ENCODE measurements at regions not wholly inside any gene's neighbourhood (a gene's known extent, or its start where the extent isn't known, plus 50 kb on each side); places are given as distances from the start of the nearest gene placed in this dataset.

DNA sequence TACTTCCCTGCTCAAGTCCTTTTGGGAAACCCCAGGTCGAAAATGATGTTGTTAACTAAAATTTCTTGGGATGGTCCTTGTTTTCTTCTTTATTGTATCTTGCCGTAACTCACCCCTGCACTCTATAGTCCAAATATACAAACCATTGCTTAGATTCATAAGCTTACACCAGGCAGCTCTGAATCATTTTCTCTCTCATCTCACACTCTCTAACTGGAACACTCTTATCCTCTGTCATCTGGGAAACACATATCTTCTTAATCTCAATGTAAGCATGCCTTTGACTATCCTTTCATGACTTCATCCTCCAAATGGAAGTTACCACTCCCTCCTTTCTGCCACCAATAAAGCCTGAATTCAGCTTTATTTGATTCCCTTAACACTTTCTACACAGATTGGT, 175.8 kb upstream of the ANK3 start:
- H3K4me2 ChIP-seq (ENCODE audit: low read length): no peak overlapping the region
- H3K9me3 ChIP-seq (ENCODE audit: low read length): no peaks in the 10 kb centered on the region
- no peak overlapping the region for H3K4me3 ChIP-seq (ENCODE audit: low read depth, low read length, poor library complexity, severe bottlenecking)
- no peaks in the 10 kb centered on the region for H3K27me3 ChIP-seq (ENCODE audit: insufficient read depth, low read length)
- no peak overlapping the region for H3K27ac ChIP-seq (ENCODE audit: low read depth, low read length, poor library complexity, severe bottlenecking)
- no peaks in the 10 kb centered on the region for H3K4me1 ChIP-seq (ENCODE audit: insufficient read depth, low read length, severe bottlenecking)
- no peaks in the 10 kb centered on the region for H3F3A ChIP-seq (ENCODE audit: insufficient read depth, low read length)
- no peaks in the 10 kb centered on the region for H3K79me2 ChIP-seq (ENCODE audit: insufficient read depth, low read length)
- no peaks in the 10 kb centered on the region for H4K20me1 ChIP-seq (ENCODE audit: insufficient read depth, low read length)
- no peak for TF ChIP-seq EZH2 (IDR thresholded peaks at IDR 0.05; ENCODE audit: borderline replicate concordance, low read length)
- TF ChIP-seq, protein P1, sequence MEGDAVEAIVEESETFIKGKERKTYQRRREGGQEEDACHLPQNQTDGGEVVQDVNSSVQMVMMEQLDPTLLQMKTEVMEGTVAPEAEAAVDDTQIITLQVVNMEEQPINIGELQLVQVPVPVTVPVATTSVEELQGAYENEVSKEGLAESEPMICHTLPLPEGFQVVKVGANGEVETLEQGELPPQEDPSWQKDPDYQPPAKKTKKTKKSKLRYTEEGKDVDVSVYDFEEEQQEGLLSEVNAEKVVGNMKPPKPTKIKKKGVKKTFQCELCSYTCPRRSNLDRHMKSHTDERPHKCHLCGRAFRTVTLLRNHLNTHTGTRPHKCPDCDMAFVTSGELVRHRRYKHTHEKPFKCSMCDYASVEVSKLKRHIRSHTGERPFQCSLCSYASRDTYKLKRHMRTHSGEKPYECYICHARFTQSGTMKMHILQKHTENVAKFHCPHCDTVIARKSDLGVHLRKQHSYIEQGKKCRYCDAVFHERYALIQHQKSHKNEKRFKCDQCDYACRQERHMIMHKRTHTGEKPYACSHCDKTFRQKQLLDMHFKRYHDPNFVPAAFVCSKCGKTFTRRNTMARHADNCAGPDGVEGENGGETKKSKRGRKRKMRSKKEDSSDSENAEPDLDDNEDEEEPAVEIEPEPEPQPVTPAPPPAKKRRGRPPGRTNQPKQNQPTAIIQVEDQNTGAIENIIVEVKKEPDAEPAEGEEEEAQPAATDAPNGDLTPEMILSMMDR (IDR thresholded peaks at IDR 0.05; ENCODE audit: low read length): no peak
- no peak overlapping the region for H2AFZ ChIP-seq (ENCODE audit: low read length)
- no peaks in the 10 kb centered on the region for H3K9me2 ChIP-seq (ENCODE audit: low read depth, low read length)
- H3K36me3 ChIP-seq (ENCODE audit: insufficient read depth, low read length): no peaks in the 10 kb centered on the region
- H3K9ac ChIP-seq (ENCODE audit: low read length): no peak overlapping the region

DNA sequence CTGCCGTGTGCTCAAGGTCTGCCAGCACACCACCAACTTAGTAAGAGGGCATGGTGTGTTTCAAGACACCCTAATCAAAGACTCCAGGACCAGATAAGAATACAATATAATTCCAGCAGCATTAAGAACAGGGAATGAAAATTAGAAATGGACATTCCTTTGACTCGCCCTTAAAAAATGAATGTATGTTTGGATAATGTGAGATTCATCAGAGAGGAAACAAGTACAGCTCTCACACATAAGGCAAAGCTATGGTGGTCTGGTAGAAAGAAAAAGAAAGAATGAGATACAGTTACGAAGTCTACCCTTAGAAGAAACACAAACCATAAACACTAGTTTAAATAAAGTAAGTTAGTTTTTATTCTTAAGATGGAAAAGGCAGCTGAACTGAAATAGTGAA, 174.8 kb upstream of the ANK3 start:
- Histone ChIP-seq H3K9ac (ENCODE audit: low read length) (no peak overlapping the region), H3K27ac (ENCODE audit: low read depth, low read length, poor library complexity, severe bottlenecking) (no peak overlapping the region), H3K4me1 (ENCODE audit: insufficient read depth, low read length, severe bottlenecking) (no peaks in the 10 kb centered on the region), H2AFZ (ENCODE audit: low read length) (no peak overlapping the region), H4K20me1 (ENCODE audit: insufficient read depth, low read length) (no peaks in the 10 kb centered on the region), H3K4me2 (ENCODE audit: low read length) (no peak overlapping the region), H3K27me3 (ENCODE audit: insufficient read depth, low read length) (no peaks in the 10 kb centered on the region), H3K9me3 (ENCODE audit: low read length) (no peaks in the 10 kb centered on the region), H3K36me3 (ENCODE audit: insufficient read depth, low read length) (no peaks in the 10 kb centered on the region), H3K4me3 (ENCODE audit: low read depth, low read length, poor library complexity, severe bottlenecking) (no peak overlapping the region), H3K79me2 (ENCODE audit: insufficient read depth, low read length) (no peaks in the 10 kb centered on the region), H3K9me2 (ENCODE audit: low read depth, low read length) (no peaks in the 10 kb centered on the region), H3F3A (ENCODE audit: insufficient read depth, low read length) (no peaks in the 10 kb centered on the region)
- TF ChIP-seq, protein P1 (IDR thresholded peaks at IDR 0.05; ENCODE audit: low read length): no peak
- no peak for TF ChIP-seq EZH2 (IDR thresholded peaks at IDR 0.05; ENCODE audit: borderline replicate concordance, low read length)

DNA sequence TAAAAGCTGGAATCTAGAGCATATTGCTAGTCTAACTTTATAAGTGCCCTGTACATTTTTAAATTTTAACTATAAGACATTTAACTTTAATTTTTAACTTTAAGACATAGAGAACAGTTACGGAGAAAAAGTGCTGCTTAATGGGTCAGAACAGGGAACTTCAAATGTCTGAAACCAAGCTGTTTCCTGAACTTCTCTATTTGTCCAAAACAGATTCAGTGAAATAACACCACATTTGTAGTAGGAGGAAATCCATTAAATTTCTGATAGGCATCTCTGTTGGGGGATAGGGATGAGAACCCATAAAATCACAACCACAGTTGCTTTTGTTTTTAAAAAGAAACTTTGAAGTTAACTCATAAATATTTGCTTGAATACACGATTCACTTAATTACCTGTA, 170.8 kb upstream of the ANK3 start:
- Histone ChIP-seq H3K27me3 (ENCODE audit: insufficient read depth, low read length) (no peaks in the 10 kb centered on the region), H3K9ac (ENCODE audit: low read length) (no peak overlapping the region), H3K79me2 (ENCODE audit: insufficient read depth, low read length) (no peaks in the 10 kb centered on the region), H3K27ac (ENCODE audit: low read depth, low read length, poor library complexity, severe bottlenecking) (no peak overlapping the region), H3F3A (ENCODE audit: insufficient read depth, low read length) (no peaks in the 10 kb centered on the region), H3K36me3 (ENCODE audit: insufficient read depth, low read length) (no peaks in the 10 kb centered on the region), H2AFZ (ENCODE audit: low read length) (no peak overlapping the region), H4K20me1 (ENCODE audit: insufficient read depth, low read length) (no peaks in the 10 kb centered on the region), H3K9me2 (ENCODE audit: low read depth, low read length) (no peaks in the 10 kb centered on the region), H3K4me1 (ENCODE audit: insufficient read depth, low read length, severe bottlenecking) (no peaks in the 10 kb centered on the region), H3K9me3 (ENCODE audit: low read length) (no peaks in the 10 kb centered on the region), H3K4me2 (ENCODE audit: low read length) (no peak overlapping the region), H3K4me3 (ENCODE audit: low read depth, low read length, poor library complexity, severe bottlenecking) (no peak overlapping the region)
- TF ChIP-seq EZH2 (IDR thresholded peaks at IDR 0.05; ENCODE audit: borderline replicate concordance, low read length): no peak
- TF ChIP-seq, protein P1 (IDR thresholded peaks at IDR 0.05; ENCODE audit: low read length): no peak
